SK-N-SH (cell line): ENCODE measurements at regions not wholly inside any gene's neighbourhood (a gene's known extent, or its start where the extent isn't known, plus 50 kb on each side); places are given as distances from the start of the nearest gene placed in this dataset.

Experiments
- CTCF ChIA-PET: fragments of 300-600, 350-600 bp; formaldehyde crosslinking; extraction: SDS; loops from one replicate; lab custom pipeline; 2021; lab: Yijun Ruan, JAX
- POLR2A ChIA-PET: fragments of 350-600 bp; sonication (Branson Sonifier 250); formaldehyde crosslinking; extraction: SDS; loops from one replicate; lab custom pipeline; 2020; ENCODE audit warnings: antibody characterized with exemption, inconsistent platforms; lab: Yijun Ruan, JAX
- DNase-seq: peaks from one replicate; pipeline ENCODE4 v3.0.0; 2012
- H2AFZ ChIP-seq: fragments of 200-600 bp; sonication (generic); 2 replicates; pipeline ENCODE4 v1.8.1; 2016; ENCODE audit warnings: antibody characterized with exemption, mild to moderate bottlenecking, low read depth
- H3F3A ChIP-seq: fragments of 200-600 bp; sonication (generic); replicated peaks from 2 replicates; pipeline ENCODE3; 2016; ENCODE audit warnings: antibody characterized with exemption, mild to moderate bottlenecking; ENCODE audit not compliant: insufficient read depth
- H3K27ac ChIP-seq, 2 experiments: fragments of 200-500 bp in 1 of 2; fragments of 200-600 bp in 1 of 2; sonication (Bioruptor generic) in 1 of 2; sonication (generic), shearing (Covaris generic) in 1 of 2; 2 replicates each; pipeline versions ENCODE4 v1.5.1 to v1.6.1; 2014 to 2016; ENCODE audit warnings: low read depth in 2 of 2, inconsistent platforms in 1 of 2, low read length in 1 of 2, mild to moderate bottlenecking in 1 of 2, mixed read lengths in 1 of 2
- H3K27me3 ChIP-seq: fragments of 200-600 bp; sonication (generic), shearing (Covaris generic); 2 replicates; pipeline ENCODE4 v1.6.1; 2016; ENCODE audit warnings: mixed run types; ENCODE audit not compliant: insufficient read depth
- H3K36me3 ChIP-seq, 2 experiments: fragments of 200-500 bp in 1 of 2; fragments of 200-600 bp in 1 of 2; sonication (Bioruptor generic) in 1 of 2; sonication (generic) in 1 of 2; replicated peaks in 1 of 2; 2 replicates each; pipeline versions ENCODE3 to v1.5.1; 2014 to 2016; ENCODE audit warnings: low read length in 1 of 2, mild to moderate bottlenecking in 1 of 2; ENCODE audit not compliant: insufficient read depth in 2 of 2, control insufficient read depth in 1 of 2
- H3K4me1 ChIP-seq, 2 experiments: fragments of 200-500 bp in 1 of 2; fragments of 200-600 bp in 1 of 2; sonication (Bioruptor generic) in 1 of 2; sonication (generic), shearing (Covaris generic) in 1 of 2; 2 replicates each; pipeline versions ENCODE4 v1.5.1 to v1.6.1; 2014 to 2016; ENCODE audit warnings: low read depth in 1 of 2, low read length in 1 of 2, mixed run types in 1 of 2; ENCODE audit not compliant: insufficient read depth in 2 of 2, control insufficient read depth in 1 of 2
- H3K4me2 ChIP-seq: fragments of 200-600 bp; sonication (generic), shearing (Covaris generic); 2 replicates; pipeline ENCODE4 v1.6.1; 2017; ENCODE audit warnings: mixed run types
- H3K4me3 ChIP-seq, 2 experiments: fragments of 200-500 bp in 1 of 2; fragments of 200-600 bp in 1 of 2; sonication (Bioruptor generic) in 1 of 2; sonication (generic), shearing (Covaris generic) in 1 of 2; 2 replicates each; pipeline versions ENCODE4 v1.5.1 to v1.8.1; 2014 to 2016; ENCODE audit warnings: low read depth in 2 of 2, inconsistent platforms in 1 of 2, low read length in 1 of 2, mild to moderate bottlenecking in 1 of 2, mixed read lengths in 1 of 2, moderate library complexity in 1 of 2
- H3K79me2 ChIP-seq: fragments of 200-600 bp; sonication (generic); 2 replicates; pipeline ENCODE4 v1.8.1; 2017; ENCODE audit warnings: mild to moderate bottlenecking; ENCODE audit not compliant: insufficient read depth
- H3K9ac ChIP-seq: fragments of 200-600 bp; sonication (generic); 2 replicates; pipeline ENCODE4 v1.6.1; 2017; ENCODE audit warnings: mixed run types
- H3K9me2 ChIP-seq: fragments of 200-600 bp; sonication (generic); 2 replicates; pipeline ENCODE4 v1.6.1; 2017; ENCODE audit warnings: mixed run types
- H3K9me3 ChIP-seq: fragments of 200-600 bp; sonication (generic); 2 replicates; pipeline ENCODE4 v1.6.1; 2017; ENCODE audit warnings: mixed run types, mild to moderate bottlenecking, moderate library complexity
- H4K20me1 ChIP-seq: fragments of 200-600 bp; sonication (generic); 2 replicates; pipeline ENCODE4 v1.6.1; 2017; ENCODE audit warnings: mild to moderate bottlenecking, mixed run types; ENCODE audit not compliant: insufficient read depth
- ELF1 ChIP-seq: IDR thresholded peaks from 2 replicates; pipeline ENCODE4 v1.4.0; 2012
- EP300 ChIP-seq, 2 experiments: IDR thresholded peaks; 2 replicates each; pipeline versions ENCODE4 v1.4.0 to v1.6.1; 2012; ENCODE audit warnings: borderline replicate concordance in 1 of 2, low read depth in 1 of 2, low read length in 1 of 2
- FOXJ3 ChIP-seq: sonication (generic); formaldehyde crosslinking; IDR thresholded peaks from 2 replicates; pipeline ENCODE4 v1.5.1; 2020; ENCODE audit warnings: mild to moderate bottlenecking, missing genetic modification reagents
- FOXM1 ChIP-seq: IDR thresholded peaks from 2 replicates; pipeline ENCODE4 v1.4.0; 2012; ENCODE audit warnings: low read depth, mild to moderate bottlenecking
- GATA2 ChIP-seq: sonication (generic); formaldehyde crosslinking; IDR thresholded peaks from 2 replicates; pipeline ENCODE4 v1.5.0; 2020; ENCODE audit warnings: mild to moderate bottlenecking, missing genetic modification reagents
- IRF3 ChIP-seq: fragments of 150-350 bp; IDR thresholded peaks from 2 replicates; pipeline ENCODE4 v1.6.1; 2016; ENCODE audit warnings: mild to moderate bottlenecking, low read depth, low read length
- JUND ChIP-seq: IDR thresholded peaks from 2 replicates; pipeline ENCODE4 v1.4.0; 2012
- MEF2A ChIP-seq: IDR thresholded peaks from 2 replicates; pipeline ENCODE4 v1.4.0; 2012; ENCODE audit warnings: low read depth, borderline replicate concordance
- NRF1 ChIP-seq: IDR thresholded peaks from 2 replicates; pipeline ENCODE4 v1.6.1; 2012; ENCODE audit warnings: low read depth, mild to moderate bottlenecking, low read length
- RAD21 ChIP-seq: IDR thresholded peaks from 2 replicates; pipeline ENCODE4 v1.6.1; 2012; ENCODE audit warnings: mild to moderate bottlenecking, low read length
- RFX5 ChIP-seq: IDR thresholded peaks from 2 replicates; pipeline ENCODE4 v1.6.1; 2012; ENCODE audit warnings: mild to moderate bottlenecking, improper control_type of control experiment, low read length
- SIN3A ChIP-seq: IDR thresholded peaks from 2 replicates; pipeline ENCODE4 v1.6.1; 2012; ENCODE audit warnings: low read depth, mild to moderate bottlenecking, low read length, moderate library complexity, borderline replicate concordance
- SMC3 ChIP-seq: IDR thresholded peaks from 2 replicates; pipeline ENCODE4 v1.6.1; 2012; ENCODE audit warnings: low read depth, low read length, improper control_type of control experiment
- TAF1 ChIP-seq: IDR thresholded peaks from 2 replicates; pipeline ENCODE4 v1.6.1; 2012; ENCODE audit warnings: low read depth, mild to moderate bottlenecking, low read length, moderate library complexity, borderline replicate concordance
- TCF12 ChIP-seq: IDR thresholded peaks from 2 replicates; pipeline ENCODE4 v1.4.0; 2012
- USF1 ChIP-seq: IDR thresholded peaks from 2 replicates; pipeline ENCODE4 v1.4.0; 2012; ENCODE audit warnings: low read depth, borderline replicate concordance
- WGBS: methylation state at CpG from one replicate; pipeline ENCODE4 v1.1.6; 2017; ENCODE audit warnings: low lambda C conversion rate; 5-methylcytosine and 5-hydroxymethylcytosine counted together
- TF ChIP-seq, protein P1 (sequence below): IDR thresholded peaks from 2 replicates; pipeline ENCODE4; 2012
- TF ChIP-seq, protein P2 (sequence below): fragments of 200-600 bp; sonication (generic); IDR thresholded peaks from 2 replicates; pipeline ENCODE4 v1.6.1; 2017; ENCODE audit warnings: antibody characterized with exemption, mild to moderate bottlenecking, moderate library complexity
- TF ChIP-seq, protein P3 (sequence below): fragments of 150-350 bp; IDR thresholded peaks from 2 replicates; pipeline ENCODE4 v1.6.1; 2017; ENCODE audit warnings: antibody characterized with exemption, low read length, low read depth, borderline replicate concordance
- TF ChIP-seq, protein P4 (sequence below): IDR thresholded peaks from 2 replicates; pipeline ENCODE4 v1.4.0; 2012; ENCODE audit warnings: low read depth, borderline replicate concordance

DNA sequence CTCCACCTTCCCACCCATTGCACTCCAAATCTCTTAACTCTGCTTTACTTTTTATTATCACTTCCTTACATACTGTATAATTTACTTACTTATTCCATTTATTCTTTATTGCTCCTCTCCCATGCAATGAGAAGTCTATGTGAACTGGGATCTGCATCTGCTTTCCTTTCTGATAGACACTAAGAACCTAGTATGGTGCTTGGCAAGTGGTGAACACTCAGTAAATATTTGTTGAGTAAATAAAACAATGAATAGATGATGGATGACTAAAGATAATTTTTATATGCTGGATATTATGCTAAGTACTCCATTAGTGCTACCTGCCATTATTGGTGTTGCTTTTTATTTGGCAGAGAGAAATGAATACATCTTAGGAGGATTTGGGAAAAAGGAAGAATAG, 151.0 kb downstream of the TPH2 start:
- no peaks in the 10 kb centered on the region for H3K79me2 ChIP-seq
- H3F3A ChIP-seq, result no peaks in the 10 kb centered on the region
- H3K4me1 ChIP-seq, result no peaks in the 10 kb centered on the region
- no peaks in the 10 kb centered on the region for H3K9me2 ChIP-seq
- H3K36me3 ChIP-seq, result no peaks in the 10 kb centered on the region
- no peak overlapping the region for H3K4me3 ChIP-seq
- H4K20me1 ChIP-seq, result no peaks in the 10 kb centered on the region
- H3K9me3 ChIP-seq, result no peaks in the 10 kb centered on the region
- TF ChIP-seq IRF3 (no peak), TCF12 (no peak), NRF1 (no peak), GATA2 (CRISPR knock-in tag) (no peak), JUND (no peak)
- TF ChIP-seq, protein P1, sequence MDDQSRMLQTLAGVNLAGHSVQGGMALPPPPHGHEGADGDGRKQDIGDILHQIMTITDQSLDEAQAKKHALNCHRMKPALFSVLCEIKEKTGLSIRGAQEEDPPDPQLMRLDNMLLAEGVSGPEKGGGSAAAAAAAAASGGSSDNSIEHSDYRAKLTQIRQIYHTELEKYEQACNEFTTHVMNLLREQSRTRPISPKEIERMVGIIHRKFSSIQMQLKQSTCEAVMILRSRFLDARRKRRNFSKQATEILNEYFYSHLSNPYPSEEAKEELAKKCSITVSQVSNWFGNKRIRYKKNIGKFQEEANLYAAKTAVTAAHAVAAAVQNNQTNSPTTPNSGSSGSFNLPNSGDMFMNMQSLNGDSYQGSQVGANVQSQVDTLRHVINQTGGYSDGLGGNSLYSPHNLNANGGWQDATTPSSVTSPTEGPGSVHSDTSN, result no peak
- H3K4me2 ChIP-seq, result no peak overlapping the region
- no peak for DNase-seq
- ChIA-PET CTCF (no interaction called here), POLR2A (no interaction called here)
- no peak overlapping the region for H3K27ac ChIP-seq
- no peaks in the 10 kb centered on the region for H3K27me3 ChIP-seq
- no peak overlapping the region for H2AFZ ChIP-seq
- no peak overlapping the region for H3K9ac ChIP-seq

- H3K36me3 ChIP-seq, result no peaks in the 10 kb centered on the region
- H3K27me3 ChIP-seq, result no peaks in the 10 kb centered on the region
- no peak overlapping the region for H3K27ac ChIP-seq
- POLR2A ChIA-PET, result no interaction called here
- no peaks in the 10 kb centered on the region for H3K4me1 ChIP-seq
- no peak for DNase-seq
- CTCF ChIA-PET, result no interaction called here
- no peaks in the 10 kb centered on the region for H3F3A ChIP-seq
- no peak overlapping the region for H3K9ac ChIP-seq
- no peaks in the 10 kb centered on the region for H3K9me3 ChIP-seq
- no peak overlapping the region for H2AFZ ChIP-seq
- TF ChIP-seq EP300 (IDR thresholded peaks at IDR 0.05; ENCODE audit: borderline replicate concordance in 1 of 2, low read depth in 1 of 2, low read length in 1 of 2) (no peak), RAD21 (no peak), ELF1 (no peak), SMC3 (no peak), NRF1 (no peak), TAF1 (no peak), MEF2A (no peak), FOXJ3 (CRISPR knock-in tag) (no peak), SIN3A (no peak), USF1 (no peak), FOXM1 (no peak), RFX5 (no peak)
- TF ChIP-seq, protein P1, result no peak
- TF ChIP-seq, protein P2, sequence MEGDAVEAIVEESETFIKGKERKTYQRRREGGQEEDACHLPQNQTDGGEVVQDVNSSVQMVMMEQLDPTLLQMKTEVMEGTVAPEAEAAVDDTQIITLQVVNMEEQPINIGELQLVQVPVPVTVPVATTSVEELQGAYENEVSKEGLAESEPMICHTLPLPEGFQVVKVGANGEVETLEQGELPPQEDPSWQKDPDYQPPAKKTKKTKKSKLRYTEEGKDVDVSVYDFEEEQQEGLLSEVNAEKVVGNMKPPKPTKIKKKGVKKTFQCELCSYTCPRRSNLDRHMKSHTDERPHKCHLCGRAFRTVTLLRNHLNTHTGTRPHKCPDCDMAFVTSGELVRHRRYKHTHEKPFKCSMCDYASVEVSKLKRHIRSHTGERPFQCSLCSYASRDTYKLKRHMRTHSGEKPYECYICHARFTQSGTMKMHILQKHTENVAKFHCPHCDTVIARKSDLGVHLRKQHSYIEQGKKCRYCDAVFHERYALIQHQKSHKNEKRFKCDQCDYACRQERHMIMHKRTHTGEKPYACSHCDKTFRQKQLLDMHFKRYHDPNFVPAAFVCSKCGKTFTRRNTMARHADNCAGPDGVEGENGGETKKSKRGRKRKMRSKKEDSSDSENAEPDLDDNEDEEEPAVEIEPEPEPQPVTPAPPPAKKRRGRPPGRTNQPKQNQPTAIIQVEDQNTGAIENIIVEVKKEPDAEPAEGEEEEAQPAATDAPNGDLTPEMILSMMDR, result no peak
- TF ChIP-seq, protein P3, sequence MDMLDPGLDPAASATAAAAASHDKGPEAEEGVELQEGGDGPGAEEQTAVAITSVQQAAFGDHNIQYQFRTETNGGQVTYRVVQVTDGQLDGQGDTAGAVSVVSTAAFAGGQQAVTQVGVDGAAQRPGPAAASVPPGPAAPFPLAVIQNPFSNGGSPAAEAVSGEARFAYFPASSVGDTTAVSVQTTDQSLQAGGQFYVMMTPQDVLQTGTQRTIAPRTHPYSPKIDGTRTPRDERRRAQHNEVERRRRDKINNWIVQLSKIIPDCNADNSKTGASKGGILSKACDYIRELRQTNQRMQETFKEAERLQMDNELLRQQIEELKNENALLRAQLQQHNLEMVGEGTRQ, result no peak
- TF ChIP-seq, protein P4, sequence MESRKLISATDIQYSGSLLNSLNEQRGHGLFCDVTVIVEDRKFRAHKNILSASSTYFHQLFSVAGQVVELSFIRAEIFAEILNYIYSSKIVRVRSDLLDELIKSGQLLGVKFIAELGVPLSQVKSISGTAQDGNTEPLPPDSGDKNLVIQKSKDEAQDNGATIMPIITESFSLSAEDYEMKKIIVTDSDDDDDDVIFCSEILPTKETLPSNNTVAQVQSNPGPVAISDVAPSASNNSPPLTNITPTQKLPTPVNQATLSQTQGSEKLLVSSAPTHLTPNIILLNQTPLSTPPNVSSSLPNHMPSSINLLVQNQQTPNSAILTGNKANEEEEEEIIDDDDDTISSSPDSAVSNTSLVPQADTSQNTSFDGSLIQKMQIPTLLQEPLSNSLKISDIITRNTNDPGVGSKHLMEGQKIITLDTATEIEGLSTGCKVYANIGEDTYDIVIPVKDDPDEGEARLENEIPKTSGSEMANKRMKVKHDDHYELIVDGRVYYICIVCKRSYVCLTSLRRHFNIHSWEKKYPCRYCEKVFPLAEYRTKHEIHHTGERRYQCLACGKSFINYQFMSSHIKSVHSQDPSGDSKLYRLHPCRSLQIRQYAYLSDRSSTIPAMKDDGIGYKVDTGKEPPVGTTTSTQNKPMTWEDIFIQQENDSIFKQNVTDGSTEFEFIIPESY, result no peak
- H3K79me2 ChIP-seq, result no peaks in the 10 kb centered on the region
- 17% methylated on average over 2 of the region's 2 CpGs for WGBS
- H3K4me3 ChIP-seq, result no peak overlapping the region
- no peaks in the 10 kb centered on the region for H4K20me1 ChIP-seq
- H3K4me2 ChIP-seq, result no peak overlapping the region
- no peaks in the 10 kb centered on the region for H3K9me2 ChIP-seq
Measured at GRCh38 chr12:72093424-72093823, 154.8 kb downstream of the TPH2 start.
